DOHH2 (cell line): ENCODE measurements at regions not wholly inside any gene's neighbourhood (a gene's known extent, or its start where the extent isn't known, plus 50 kb on each side); places are given as distances from the start of the nearest gene placed in this dataset.
"Not testable (repeated sequence)": the region's sequence is repeated elsewhere in the genome, so short reads cannot be mapped to it uniquely, and the experiment has no call there.

Experiments used
- CTCF ChIP-seq: fragments of 200-600 bp; sonication (generic); IDR thresholded peaks from one replicate; pipeline ENCODE4 v1.5.1; 2014; ENCODE audit warnings: antibody characterized with exemption, mild to moderate bottlenecking, low read depth, low read length; ENCODE audit not compliant: poor library complexity, severe bottlenecking
- EZH2phosphoT487 ChIP-seq: fragments of 200-600 bp; sonication (generic); IDR thresholded peaks from 2 replicates; pipeline ENCODE4 v1.6.1; 2017; ENCODE audit warnings: borderline replicate concordance, mild to moderate bottlenecking, antibody characterized with exemption, low read length, moderate library complexity, mixed read lengths

- TF ChIP-seq CTCF, EZH2phosphoT487: not testable (repeated sequence)
Observed at GRCh38 chr14:71254091-71254719, 346.9 kb downstream of the PCNX1 start.
